Hematopoietic multipotent progenitor cell treated with erythropoietin and hydrocortisone succinate and interleukin-3 and kit ligand, for 4 days (in vitro differentiated cells): ENCODE measurements at regions not wholly inside any gene's neighbourhood (a gene's known extent, or its start where the extent isn't known, plus 50 kb on each side); places are given as distances from the start of the nearest gene placed in this dataset.

Source experiments
- DNase-seq: peaks from one replicate; pipeline ENCODE4 v3.0.0-alpha.2; 2015

DNA sequence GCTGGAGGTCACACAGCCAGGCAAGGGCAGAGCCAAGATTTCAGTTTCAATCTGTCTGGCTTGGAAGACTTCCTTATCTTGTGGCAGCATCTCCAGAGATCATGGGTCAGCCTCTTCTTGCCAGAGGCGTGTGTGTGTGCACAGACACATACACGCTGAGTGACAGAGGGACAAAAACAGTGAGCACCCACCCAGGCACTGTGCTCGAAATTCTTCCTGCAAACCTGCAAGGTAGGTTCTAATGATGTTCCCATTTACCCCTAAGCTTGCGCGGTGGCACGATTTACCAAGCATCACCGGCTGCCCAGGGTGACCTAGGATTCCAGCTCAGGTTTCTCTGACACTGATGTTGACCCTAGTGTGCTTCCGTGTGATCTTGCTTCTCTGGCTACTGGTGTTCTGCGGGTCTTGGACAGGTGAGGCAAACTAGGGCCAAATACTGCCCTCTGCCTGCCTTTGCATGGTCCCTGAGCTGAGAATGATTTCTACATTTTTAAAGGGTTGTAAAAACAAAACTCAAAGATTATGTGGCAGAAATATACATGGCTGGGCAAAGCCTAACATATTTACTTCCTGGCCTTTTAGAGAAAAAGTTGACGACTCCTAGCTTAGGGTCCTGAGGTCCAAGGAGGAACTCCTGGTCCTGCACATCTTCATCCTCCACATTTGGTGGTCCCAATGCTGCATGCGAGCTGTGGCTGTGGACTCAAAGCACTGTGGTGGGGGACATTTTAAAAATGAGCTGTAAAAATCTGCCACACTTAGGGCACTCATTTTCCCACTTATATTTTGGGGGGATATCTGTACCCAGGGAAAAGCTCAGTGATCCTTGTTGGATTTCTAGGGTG, 268.5 kb downstream of the RPS24 start:
- DNase-seq = peak; percentile 27

DNA sequence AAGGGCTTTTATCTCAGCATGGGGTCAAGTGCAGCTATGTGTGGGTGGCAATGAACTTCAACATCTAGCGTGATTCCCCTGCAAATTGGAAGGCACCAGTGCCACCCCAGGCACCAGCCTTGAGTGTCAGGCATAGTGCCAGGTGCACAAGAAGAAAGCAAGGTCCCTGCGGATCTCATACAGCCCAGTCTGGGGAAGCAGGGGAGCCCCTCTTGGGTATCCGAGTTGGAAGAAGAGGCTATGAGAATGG, 269.0 kb downstream of the RPS24 start:
- DNase-seq = no peak

DNA sequence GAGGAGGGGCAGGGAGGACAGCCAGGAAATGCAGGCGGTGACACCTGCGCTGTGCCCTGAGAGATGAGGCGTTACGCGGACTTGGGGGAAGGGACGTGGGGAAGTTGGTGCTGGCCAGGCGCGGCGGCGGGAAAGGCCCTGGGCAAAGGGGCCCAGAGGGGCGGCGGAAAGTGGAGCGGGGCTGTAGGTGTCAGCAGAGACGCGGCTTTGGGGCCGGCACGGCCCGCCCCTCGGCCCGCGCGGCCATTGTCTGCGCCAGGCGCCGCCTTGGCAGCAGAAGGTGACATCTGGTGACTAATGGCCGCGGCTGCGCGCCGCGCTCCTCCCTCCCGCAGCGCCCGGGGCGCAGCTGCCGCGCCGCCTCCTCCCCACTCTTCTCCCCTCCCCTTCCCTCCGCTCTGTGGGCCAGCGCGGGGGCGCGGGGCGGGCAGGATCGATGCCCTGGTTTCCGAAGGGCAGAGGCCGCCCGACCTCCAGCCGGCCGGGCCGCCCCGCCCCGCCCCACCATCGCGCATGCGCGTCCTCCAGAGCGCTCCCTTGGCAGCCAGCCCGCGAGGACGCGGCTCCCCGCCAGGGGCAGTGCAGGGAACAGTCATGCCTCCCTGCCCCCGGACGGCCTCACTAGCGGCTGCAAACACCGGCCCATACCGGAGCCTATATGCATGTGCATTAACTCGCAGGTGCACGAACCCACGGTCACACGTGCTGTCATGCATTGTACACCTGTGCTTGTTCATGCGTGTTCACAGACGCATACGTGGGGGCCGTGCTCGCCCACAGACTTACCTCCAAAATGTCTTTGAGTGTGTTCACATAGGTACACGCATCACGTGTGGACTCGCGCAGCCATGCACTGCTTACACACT, 269.6 kb downstream of the RPS24 start:
- DNase-seq = peak; percentile 97

DNA sequence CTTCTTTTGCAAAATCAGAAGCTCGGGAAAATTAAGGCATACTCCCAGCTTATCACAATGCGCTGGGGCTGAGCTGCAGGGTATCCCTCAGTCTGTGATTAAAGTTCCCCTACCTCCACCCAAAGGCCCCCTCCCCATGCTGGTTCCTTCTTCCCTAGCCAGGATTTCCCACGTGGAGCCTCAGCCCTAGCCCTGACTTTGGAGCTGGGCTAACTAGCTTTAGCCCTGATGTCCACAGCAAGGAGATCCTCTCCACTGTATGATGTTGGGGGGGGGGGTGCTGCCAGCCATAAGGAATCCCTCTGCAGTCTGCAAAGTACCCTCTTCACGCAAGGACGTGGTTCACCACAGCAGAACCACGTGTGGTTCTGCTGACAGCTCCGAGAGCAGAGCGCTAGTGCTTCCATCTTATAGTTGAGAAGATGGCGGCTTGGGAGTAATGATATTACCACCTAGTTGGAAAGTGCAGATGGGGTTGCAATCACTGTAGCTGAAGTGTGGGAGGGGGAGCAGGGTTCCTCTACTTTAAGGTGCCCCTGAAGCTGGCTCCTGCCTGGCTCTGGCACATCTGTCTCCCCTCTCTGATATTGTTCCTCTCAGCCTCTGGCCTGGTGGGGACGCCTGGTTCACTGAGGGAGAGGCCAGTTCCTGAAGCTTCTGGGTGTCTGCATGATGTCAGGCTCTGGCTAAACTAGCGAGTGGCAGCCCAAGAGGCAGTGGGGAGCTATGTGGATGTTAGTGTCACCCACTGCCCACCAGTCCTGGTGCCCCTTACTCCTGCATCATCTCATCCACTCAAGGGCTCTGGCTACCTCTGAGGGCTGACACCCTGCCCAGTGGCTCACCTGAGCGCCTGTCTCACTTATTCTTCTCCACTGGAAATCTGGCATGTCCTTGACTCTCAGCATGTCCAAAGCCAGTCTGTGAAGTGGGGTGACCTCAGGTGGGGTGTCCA, 270.7 kb downstream of the RPS24 start:
- DNase-seq = no peak

DNA sequence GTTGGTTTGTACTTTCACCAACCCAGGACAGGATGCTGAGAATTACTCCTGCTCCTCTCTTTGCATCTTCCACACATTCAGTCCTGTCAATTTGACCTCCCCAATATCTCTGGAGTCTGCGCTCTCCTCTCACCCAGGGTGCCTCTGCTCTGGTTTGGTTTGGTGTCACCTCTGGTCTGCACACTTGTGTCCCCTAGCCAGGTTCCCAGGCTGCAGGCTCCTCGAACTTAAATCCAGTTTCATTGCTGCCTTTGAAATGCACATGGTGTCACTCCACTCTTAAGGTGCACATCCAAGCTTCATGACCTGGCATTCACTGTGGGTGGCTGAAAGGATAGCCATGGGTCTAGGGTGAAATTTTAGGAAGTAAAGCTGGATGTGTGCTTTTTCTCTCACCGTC, 271.6 kb downstream of the RPS24 start:
- DNase-seq = no peak

DNA sequence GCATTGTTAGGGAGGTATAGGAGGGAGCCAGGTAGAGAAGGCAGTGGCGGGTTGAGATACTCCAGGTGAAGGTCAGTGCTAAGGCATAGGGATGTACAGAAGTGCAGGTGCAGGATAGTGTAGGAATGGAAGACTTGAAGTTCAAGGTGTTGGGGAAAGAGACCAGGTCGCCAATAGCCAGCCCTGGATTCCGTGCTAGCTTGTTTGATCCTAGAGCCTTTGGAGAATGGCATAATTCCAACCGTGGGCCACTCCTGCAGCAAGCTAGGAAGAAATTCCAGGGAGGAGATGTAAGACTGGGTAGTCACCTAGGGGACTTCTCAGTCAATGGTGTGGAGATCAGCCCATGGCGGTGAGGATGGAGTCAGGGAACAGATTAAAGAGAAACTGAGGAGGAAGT, 272.7 kb downstream of the RPS24 start:
- DNase-seq = no peak

DNA sequence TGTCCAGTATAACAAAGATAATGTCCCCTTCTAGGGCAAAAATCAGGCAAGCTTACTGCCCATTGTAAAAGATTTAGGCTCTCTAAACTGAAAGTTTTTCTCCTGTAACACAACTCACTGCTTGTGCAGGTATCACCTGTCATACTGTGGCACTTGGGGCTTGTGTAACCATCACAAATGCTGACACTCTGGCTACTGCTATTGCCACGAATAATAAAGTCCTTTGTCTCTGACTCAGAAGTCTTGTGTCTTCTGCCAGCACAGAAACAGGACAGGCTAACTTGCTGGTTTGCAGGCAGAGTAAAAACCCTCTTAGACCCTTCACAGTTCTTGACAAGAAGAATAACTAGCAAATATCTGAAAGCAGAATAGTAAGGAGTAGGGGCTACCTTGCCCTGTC, 273.9 kb downstream of the RPS24 start:
- DNase-seq = no peak

DNA sequence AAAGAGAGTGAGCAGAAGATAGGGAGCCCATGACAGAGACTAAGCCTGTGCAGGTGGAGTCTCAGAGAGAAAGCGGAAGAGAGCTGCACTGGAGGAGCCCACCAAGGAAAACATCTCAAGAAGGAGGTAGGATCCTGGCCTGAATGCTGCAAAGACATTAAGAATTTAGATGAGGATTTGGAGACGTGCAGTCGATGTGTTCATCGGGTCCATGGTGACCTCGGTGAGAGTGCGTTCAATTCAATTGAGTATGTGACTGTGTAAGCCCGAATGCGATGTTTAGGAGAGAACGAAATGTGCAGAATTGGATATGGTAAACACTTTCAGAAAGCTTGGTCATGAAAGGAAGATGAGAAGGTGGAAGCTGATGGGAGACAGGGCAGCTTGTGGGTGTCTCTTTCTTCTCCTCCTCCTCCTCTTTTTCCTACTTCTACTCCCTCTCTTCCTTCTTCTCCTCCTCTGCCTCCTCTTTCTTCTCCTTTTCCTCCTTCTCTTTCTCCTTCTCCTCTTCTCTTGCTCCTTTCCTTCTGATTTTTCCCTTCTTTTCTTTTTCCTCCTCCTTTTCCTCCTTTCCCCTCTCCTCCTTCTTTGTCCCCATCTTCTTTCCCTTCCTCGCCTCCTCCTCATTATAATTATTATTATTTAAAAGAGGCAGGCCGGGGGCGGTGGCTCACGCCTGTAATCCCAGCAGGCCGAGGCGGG, 276.0 kb downstream of the RPS24 start:
- DNase-seq = no peak

DNA sequence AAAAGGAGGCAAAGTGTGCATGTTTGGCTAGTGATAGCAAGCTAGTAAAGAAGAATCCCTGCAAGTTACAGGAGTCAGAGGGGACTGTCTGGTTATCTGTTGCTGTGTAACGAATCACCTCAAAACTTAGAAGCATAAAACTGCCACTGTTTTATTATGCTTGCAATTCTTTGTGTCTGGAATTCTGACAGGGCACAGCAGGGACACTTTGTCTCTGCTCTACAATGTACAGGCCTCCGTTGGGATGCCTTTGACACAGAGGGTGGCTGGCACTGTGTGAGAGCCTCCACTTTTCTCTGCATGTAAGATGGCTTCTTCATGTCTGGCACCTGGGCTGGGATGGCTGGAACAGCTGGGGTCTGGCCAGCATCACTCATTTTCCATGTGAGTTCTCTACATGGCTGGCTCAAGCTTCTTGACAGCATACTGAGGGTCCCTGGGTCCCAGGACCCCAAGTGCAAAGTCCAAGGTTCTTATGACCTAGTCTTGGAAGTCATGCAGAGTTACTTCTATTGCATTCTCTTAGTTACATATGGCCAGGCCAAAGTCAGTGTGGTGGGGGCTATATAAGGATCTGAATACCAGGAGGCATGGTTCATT, 276.9 kb downstream of the RPS24 start:
- DNase-seq = no peak

DNA sequence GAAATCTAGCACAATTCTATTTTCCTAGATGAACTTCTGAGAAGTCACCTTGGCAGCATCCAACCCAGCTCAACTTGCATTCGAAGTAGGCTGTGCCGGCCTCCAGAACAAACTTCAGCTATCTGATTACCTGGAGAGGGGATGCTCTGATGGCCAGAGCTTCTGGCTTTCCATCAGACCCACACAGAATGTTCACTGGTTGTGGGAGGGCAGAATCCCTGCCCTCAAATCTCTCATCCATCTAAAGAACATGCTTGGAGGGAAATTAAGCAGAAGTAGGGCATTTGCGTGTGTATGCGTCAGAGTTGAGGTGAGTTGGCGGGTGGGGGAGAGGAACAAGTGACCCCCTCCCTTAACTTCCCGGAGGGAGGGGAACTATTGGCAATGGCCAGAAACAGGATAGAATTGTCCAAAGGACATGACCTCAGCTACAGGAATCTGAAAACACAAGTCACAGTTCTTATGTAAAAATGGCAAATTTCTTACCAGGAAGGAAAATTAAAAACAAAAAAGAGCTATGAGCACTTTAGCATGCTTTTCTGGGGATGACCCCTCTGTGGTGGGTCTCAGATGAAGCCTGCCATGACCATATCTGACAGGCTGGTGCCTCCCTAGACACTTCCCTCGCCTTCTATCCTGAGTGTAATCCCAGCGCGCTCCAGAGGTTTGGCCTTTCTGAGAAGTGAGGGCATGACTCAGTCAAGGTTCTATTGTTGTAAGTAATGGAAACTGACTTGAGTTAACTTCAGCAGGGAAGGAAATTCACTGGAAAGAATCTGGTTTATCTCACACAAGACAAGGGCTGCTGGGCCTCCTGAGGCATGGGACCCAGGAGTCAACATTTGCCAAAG, 278.8 kb downstream of the RPS24 start:
- DNase-seq = no peak

DNA sequence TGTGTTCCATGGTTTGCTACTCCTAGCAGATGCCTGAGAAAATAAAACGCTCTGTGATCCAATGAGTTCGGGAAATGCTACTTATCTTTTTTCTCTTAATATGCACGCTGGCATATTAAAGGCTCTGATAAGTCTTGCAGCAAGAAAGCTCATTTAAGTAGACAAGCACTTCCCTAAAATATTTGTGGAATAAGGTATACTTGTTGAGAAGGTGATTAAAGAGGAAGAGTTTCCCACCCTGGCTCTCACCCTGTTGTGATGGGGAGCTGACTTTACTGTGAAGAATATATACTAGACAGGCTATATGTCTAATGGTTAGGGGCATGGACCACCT, 279.4 kb downstream of the RPS24 start:
- no peak for DNase-seq

DNA sequence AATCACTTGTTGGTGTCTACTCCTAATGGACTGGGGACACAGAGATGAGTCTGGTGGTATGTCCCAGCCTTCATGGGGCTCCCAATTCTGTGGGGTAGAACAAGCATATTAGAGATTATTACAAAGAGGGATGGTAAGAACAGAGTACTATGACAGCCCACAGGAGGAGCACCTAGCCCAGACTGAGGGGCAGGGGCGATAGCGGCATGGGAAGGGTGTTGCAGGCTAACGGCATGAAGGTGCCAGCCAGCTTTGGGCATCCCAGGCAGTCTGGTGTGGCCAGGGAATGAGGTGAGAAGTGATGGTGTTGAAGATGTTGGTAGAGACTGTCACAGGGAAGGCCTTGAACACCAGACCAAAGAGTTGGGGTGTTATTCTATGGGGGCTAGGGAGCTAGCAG, 280.0 kb downstream of the RPS24 start:
- DNase-seq = no peak

DNA sequence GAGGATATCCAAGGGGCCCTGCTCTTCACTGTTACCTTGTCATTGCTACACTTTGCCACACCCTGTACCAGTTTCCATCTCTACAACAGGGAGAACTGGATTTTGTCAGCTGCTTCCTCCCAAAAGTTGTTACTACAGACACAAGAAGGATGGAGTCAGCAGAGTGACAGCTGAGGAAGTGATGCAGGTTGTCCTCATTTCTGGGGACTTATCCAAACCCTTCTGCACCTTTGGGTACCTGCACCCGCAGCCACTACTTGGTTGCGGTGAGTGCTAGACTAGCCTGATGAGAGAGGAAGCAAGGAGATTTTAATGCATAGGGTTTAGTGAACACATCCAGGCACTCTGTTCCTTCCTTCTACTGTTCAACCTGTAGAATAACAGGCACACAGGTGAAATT, 281.0 kb downstream of the RPS24 start:
- DNase-seq = no peak

DNA sequence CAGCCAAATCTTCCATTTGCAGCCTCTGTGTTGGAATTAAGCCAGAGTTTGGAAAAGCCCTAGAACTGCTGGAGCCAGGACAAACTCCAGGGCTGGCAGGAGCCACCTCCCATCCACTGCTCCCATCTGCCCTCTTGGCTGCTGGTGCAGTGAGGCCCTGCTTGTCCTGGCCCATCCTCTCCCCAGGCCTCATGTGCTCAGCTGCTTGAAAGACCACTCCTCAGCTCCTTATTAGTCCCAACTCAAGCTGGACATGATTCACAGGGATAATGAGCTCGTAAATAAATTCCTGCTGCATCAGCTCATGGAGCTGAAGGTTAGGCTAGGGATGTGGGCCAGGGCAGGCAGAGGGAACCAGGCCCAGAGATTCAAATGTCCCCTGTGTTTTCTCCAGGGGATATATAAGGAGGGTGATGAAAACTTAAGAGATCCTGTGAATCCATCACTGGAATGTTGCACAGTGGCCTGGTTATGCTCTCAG, 282.8 kb downstream of the RPS24 start:
- DNase-seq = no peak

DNA sequence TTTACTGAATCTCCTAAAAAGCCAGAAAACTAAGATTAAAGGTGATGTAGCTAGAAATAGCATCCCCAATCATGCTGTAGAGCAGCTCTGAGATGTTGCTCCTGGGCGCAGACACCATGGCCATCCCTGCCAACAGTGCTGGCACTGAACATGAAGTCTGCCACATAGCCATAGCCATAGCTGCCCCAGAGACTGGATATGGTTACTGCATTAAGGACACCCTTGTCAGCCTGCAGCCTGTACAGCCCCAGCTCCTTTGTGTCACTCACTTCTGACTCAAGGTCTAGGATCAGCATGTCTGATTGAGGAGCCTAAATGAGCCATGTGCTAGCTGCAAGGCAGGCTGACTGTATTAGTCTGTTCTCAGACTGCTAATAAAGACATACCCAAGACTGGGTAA, 284.6 kb downstream of the RPS24 start:
- no peak for DNase-seq

DNA sequence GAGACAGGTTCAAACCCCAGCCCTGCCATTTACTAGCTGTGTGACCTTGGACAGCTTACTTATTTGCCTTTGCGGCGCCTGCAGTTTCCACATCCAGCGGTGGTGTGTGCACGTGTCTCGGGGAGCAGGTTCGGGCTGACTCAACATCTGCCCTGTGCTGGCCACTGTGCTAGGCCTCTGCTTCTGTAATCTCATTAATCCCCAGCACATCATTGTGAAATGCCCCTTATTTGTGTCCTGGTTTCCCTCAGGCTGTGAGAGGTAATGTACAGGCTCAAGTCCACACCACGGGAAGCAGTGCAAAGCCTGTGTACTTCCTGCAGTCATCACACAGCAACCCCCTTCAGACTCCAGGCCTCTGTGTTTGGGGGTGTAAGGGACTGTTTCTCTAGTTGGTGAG, 285.7 kb downstream of the RPS24 start:
- DNase-seq = no peak

DNA sequence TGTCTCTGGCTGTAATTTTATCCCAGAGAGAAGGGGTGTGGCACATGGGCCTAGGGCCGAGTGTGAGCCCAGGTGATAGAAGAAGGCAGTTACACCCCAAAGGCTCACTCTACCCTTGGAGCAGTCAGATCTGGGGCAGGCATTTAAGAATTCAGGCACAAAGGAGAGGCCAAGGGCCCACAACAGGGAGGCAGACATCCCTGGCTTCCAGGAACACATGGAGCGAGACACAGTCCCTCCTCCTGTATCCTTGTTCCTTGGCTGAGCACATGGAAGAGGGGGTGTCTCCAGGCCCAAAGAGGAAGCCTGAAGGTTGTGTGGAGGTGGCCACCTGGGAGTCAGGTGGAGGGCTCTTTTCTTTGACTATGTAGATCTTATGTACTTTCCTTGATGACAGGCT, 286.2 kb downstream of the RPS24 start:
- no peak for DNase-seq

DNA sequence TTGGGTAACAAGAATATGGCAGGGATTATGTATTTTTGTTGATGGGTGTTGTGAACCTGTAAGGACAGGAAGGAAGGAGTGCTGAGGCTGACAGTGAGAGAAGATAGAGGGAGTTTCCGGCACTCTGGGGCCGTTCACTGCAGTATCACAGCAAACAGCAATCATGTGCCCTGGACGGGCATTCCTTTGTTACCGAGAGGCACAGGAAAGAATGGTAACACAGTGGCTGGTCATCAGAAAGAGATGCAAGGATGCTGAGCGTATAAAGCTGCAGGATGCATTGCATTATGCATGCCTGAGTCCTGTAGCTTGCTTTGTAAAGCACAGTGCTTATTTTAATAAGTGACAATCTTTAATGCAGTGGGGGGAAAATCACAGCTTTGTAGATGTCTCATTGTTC, 286.8 kb downstream of the RPS24 start:
- no peak for DNase-seq

DNA sequence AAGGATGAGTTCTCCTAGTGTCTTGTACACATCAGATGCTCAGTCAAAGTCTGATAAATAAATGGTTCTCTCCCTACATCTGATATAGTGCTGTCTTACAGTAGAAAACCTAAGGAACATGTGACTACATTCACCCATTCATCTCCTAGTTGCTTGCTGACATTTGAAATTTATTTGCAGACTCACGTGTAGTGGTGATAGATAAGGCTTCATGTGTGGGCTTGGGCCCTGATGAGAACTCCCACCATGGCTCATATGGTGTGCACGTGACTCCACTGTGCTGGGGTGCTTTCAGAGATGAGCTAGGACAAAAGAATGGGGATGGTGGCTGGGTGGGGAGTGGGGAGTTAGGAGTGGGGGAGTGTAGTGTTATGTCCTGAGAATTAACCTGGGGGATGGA, 287.3 kb downstream of the RPS24 start:
- DNase-seq = no peak

DNA sequence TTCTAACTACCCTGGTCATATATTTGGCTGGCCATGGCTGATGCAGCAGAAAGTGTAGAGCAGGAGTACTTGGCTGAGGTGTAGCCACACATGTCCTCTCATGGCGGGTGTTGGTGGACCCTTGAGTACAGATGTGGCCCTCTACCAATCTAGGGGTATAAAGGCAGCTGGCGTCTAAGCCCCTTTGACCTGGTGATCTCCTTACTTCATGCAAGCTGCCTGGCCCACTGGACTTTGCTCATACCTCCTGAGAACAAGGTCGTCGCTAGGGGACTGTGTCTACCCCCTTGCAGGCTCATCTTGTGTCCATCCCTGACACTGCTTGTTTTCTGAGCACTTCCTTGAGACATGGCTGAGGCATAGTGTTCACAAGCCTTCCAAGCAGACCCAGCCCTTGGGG, 287.8 kb downstream of the RPS24 start:
- no peak for DNase-seq

DNA sequence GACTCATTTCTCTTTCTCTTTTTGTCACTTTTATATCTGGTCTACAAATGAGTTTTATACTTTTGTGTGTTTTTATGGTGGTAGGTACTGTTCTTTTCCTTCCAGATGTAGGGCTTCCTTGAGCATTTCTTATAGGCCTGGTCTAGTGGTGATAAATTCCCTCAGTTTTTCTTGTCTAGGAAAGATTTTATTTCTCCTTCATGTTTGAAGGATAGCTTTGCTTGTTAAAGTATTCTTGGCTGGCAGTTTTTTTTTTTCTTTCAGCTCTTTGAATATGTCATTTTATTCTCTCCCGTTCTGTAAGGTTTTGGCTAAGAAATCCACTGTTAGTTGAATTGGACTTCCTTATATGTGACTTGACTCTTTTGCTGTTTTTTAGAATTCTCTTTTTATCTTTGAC, 292.7 kb downstream of the RPS24 start:
- no peak for DNase-seq
